ENCODE measurements at regions not wholly inside any gene's neighbourhood (a gene's known extent, or its start where the extent isn't known, plus 50 kb on each side); places are given as distances from the start of the nearest gene placed in this dataset.
"Not testable (repeated sequence)": the region's sequence is repeated elsewhere in the genome, so short reads cannot be mapped to it uniquely, and the experiment has no call there.

DNA sequence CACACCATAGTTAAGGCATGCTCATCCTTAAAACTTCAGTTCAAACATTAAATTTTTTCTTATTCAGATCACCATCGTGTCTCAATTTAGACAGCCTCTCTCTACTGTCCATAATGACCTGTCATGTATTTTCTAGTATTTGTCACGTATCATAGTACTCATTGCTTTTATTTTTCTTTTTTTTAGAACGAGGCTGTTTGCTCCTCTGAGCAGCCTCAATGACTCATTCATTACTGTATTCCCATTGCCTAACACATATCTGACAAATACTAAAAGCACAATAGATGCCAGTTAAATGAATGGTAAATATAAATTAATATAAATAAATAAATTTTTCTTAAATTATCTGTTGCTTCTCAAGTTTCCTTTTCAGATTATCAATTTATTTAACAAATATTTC, 245.5 kb downstream of the TUBA3C start:
- H3K27ac ChIP-seq (ENCODE audit: low read depth in 2 of 2, low read length in 2 of 2): no peak overlapping the region
- no peaks in the 10 kb centered on the region for H3K36me3 ChIP-seq (ENCODE audit: control insufficient read depth in 2 of 3, insufficient read depth in 3 of 3, low read length in 3 of 3)
- H3K4me1 ChIP-seq (ENCODE audit: control insufficient read depth in 2 of 3, insufficient read depth in 2 of 3, low read depth in 1 of 3, low read length in 3 of 3): no peaks in the 10 kb centered on the region
- H3K4me3 ChIP-seq (ENCODE audit: low read length in 3 of 3): no peak overlapping the region
- DNase-seq (no peak), FAIRE-seq (peak; percentile 83)
- TF ChIP-seq, protein P1, sequence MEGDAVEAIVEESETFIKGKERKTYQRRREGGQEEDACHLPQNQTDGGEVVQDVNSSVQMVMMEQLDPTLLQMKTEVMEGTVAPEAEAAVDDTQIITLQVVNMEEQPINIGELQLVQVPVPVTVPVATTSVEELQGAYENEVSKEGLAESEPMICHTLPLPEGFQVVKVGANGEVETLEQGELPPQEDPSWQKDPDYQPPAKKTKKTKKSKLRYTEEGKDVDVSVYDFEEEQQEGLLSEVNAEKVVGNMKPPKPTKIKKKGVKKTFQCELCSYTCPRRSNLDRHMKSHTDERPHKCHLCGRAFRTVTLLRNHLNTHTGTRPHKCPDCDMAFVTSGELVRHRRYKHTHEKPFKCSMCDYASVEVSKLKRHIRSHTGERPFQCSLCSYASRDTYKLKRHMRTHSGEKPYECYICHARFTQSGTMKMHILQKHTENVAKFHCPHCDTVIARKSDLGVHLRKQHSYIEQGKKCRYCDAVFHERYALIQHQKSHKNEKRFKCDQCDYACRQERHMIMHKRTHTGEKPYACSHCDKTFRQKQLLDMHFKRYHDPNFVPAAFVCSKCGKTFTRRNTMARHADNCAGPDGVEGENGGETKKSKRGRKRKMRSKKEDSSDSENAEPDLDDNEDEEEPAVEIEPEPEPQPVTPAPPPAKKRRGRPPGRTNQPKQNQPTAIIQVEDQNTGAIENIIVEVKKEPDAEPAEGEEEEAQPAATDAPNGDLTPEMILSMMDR (IDR thresholded peaks at IDR 0.05; ENCODE audit: borderline replicate concordance, extremely low read depth, insufficient read depth): no peak
- H3K9me3 ChIP-seq (ENCODE audit: control insufficient read depth in 2 of 3, insufficient read depth in 1 of 3, low read length in 3 of 3): no peaks in the 10 kb centered on the region
- no peaks in the 10 kb centered on the region for H3K27me3 ChIP-seq (ENCODE audit: control insufficient read depth, insufficient read depth, low read length)
- intact Hi-C loops (cut with DNase I): no loop called here
- no peak overlapping the region for H3K9ac ChIP-seq (ENCODE audit: low read length in 3 of 3)

DNA sequence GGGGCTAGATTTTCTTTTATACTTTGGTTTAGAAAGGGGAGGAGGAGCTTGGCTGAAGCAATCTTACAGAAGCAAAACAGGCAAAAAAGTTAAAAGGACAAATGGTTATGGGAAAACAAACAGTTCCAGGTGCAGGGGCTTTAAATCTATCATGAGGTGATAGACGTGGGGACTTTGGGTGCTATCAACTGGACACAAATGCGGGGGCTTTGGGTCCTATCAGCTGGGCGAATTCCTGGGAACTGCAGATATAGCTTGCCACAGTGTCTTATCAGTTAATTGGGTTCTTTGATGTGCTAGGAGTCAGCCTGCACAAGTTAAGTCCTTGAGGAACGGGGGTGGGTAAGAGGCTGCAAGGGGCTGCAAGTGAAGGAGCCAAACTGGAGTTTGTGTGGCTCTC, 260.6 kb downstream of the TUBA3C start:
- Histone ChIP-seq H3K9me3 (ENCODE audit: control insufficient read depth in 2 of 3, insufficient read depth in 1 of 3, low read length in 3 of 3) (no peaks in the 10 kb centered on the region), H3K27me3 (ENCODE audit: control insufficient read depth, insufficient read depth, low read length) (no peaks in the 10 kb centered on the region), H3K36me3 (ENCODE audit: control insufficient read depth in 2 of 3, insufficient read depth in 3 of 3, low read length in 3 of 3) (no peaks in the 10 kb centered on the region), H3K27ac (ENCODE audit: low read depth in 2 of 2, low read length in 2 of 2) (no peak overlapping the region), H3K4me3 (ENCODE audit: low read length in 3 of 3) (no peak overlapping the region), H3K4me1 (ENCODE audit: control insufficient read depth in 2 of 3, insufficient read depth in 2 of 3, low read depth in 1 of 3, low read length in 3 of 3) (no peaks in the 10 kb centered on the region), H3K9ac (ENCODE audit: low read length in 3 of 3) (no peak overlapping the region)
- FAIRE-seq (no peak), DNase-seq (no peak)
- intact Hi-C loops (cut with DNase I): no loop called here
- TF ChIP-seq, protein P1 (IDR thresholded peaks at IDR 0.05; ENCODE audit: borderline replicate concordance, extremely low read depth, insufficient read depth): no peak

DNA sequence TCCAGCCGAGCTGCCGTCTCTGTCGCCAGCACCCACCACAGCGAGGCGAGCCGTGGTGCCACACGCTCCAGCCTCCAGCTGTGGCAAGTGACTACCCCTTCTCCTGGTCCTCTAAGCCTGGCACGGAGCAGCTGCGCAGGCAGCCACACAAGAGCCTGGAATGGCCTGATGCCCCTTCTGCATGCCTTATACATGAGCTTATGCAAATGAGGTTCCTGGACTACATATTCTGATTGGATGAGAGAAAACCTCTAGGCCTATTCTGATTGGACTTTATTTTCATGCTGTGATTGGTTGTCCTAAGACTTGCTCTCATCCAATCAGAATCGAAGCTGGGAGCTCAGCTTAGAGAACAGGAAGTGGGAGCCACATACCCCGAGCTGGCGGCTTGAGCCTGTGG, 276.5 kb downstream of the TUBA3C start:
- not testable (repeated sequence) for FAIRE-seq, DNase-seq

DNA sequence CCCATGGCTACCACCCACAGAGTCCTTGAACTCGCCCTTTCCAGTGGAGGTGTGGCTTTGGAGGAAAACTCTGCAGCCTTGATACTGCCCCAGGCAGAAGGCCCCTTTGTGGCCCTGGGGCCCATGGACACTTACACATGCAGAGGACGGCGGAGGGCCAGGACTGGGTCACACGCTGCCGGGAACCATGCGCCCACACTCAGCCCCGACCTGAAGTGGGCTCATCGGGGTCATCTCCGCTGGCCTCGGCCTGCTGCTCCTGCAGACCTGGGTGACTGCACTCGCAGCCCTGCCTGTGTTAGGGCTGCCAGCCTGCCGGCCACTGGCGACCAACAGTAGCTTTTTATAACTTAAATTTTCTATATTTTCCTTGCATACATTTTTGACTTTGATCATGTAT, 286.2 kb downstream of the TUBA3C start:
- intact Hi-C loops (cut with DNase I); DNase-seq; H3K9ac ChIP-seq (ENCODE audit: low read length in 3 of 3); H3K27ac ChIP-seq (ENCODE audit: low read depth in 2 of 2, low read length in 2 of 2); H3K36me3 ChIP-seq (ENCODE audit: control insufficient read depth in 2 of 3, insufficient read depth in 3 of 3, low read length in 3 of 3); H3K9me3 ChIP-seq (ENCODE audit: control insufficient read depth in 2 of 3, insufficient read depth in 1 of 3, low read length in 3 of 3); FAIRE-seq; H3K4me3 ChIP-seq (ENCODE audit: low read length in 3 of 3); H3K27me3 ChIP-seq (ENCODE audit: control insufficient read depth, insufficient read depth, low read length); H3K4me1 ChIP-seq (ENCODE audit: control insufficient read depth in 2 of 3, insufficient read depth in 2 of 3, low read depth in 1 of 3, low read length in 3 of 3): not testable (repeated sequence)

More for the DNA sequence above, 276.5 kb downstream of the TUBA3C start:
- H3K27me3 ChIP-seq (ENCODE audit: control insufficient read depth, insufficient read depth, low read length); H3K27ac ChIP-seq (ENCODE audit: low read depth in 2 of 2, low read length in 2 of 2); H3K4me1 ChIP-seq (ENCODE audit: control insufficient read depth in 2 of 3, insufficient read depth in 2 of 3, low read depth in 1 of 3, low read length in 3 of 3); intact Hi-C loops (cut with DNase I); H3K4me3 ChIP-seq (ENCODE audit: low read length in 3 of 3); H3K9me3 ChIP-seq (ENCODE audit: control insufficient read depth in 2 of 3, insufficient read depth in 1 of 3, low read length in 3 of 3); H3K9ac ChIP-seq (ENCODE audit: low read length in 3 of 3); H3K36me3 ChIP-seq (ENCODE audit: control insufficient read depth in 2 of 3, insufficient read depth in 3 of 3, low read length in 3 of 3): not testable (repeated sequence)

DNA sequence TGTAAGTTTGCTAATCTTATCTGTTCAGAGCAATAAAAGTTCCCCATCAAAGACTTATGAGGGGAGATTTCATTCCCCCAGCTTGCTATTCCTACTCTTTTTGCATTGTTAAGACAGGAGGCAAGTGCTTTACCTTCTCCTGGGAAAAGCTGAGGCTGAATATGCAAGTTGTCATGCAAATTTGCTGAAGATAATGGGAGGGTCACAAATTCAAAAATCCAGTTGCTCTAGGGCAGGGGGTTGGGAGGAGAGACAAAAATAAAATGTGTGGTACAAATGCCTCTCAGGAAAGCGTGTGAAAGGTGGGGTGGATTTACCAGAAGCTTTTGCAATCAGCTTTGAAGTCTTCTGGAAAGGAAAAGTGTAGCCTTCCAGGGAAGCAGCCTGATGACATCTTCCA, 290.4 kb downstream of the TUBA3C start:
- H3K4me1 ChIP-seq (ENCODE audit: control insufficient read depth in 2 of 3, insufficient read depth in 2 of 3, low read depth in 1 of 3, low read length in 3 of 3); H3K4me3 ChIP-seq (ENCODE audit: low read length in 3 of 3); H3K27me3 ChIP-seq (ENCODE audit: control insufficient read depth, insufficient read depth, low read length); H3K36me3 ChIP-seq (ENCODE audit: control insufficient read depth in 2 of 3, insufficient read depth in 3 of 3, low read length in 3 of 3); intact Hi-C loops (cut with DNase I); H3K27ac ChIP-seq (ENCODE audit: low read depth in 2 of 2, low read length in 2 of 2); H3K9me3 ChIP-seq (ENCODE audit: control insufficient read depth in 2 of 3, insufficient read depth in 1 of 3, low read length in 3 of 3); H3K9ac ChIP-seq (ENCODE audit: low read length in 3 of 3); FAIRE-seq; DNase-seq: not testable (repeated sequence)

DNA sequence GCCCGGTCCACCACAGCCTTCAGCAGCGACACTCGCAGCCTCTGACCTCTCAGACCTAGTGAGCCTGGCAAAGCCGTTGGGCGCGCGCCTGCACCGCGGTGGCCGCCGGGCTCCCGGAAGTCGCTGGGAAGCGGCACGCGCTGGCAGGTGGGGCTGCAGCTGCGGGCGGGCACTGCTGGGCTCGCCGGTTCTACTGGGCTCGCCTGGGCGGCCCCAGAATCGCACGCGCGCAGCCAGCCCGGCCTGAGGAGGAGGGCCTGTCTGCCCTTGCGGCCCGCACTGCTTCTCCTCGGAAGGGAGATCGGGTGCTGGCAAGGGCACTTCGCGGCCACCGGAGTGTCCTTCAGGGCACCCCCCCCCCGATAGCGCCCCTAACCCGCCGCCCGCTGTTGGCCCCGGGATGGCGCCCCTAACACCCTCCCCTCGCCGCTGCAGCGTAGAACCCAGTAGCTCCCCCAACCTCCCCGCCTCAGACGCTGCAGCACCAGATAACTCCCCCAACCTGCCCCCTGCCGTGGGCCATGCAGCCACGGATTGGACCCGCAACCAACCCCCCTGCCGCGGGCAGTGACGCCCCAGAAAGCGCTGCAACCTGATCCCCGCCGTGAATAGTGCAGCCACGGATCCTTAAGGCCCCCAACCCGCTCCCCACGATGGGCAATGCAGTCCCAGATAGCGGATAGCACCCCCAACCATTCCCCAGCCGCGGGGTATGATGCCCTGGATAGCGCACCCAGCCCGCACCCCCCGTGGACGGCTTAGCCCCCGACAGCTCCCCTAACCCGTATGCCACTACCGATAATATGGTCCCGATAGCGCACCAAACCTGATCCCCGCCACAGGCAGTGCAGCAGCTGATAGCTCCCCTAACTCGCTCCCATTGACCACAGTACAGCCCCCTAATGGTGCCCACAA, 306.5 kb downstream of the TUBA3C start:
- H3K4me1 ChIP-seq (ENCODE audit: control insufficient read depth in 2 of 3, insufficient read depth in 2 of 3, low read depth in 1 of 3, low read length in 3 of 3); FAIRE-seq; DNase-seq; H3K4me3 ChIP-seq (ENCODE audit: low read length in 3 of 3); H3K27ac ChIP-seq (ENCODE audit: low read depth in 2 of 2, low read length in 2 of 2); intact Hi-C loops (cut with DNase I); H3K9me3 ChIP-seq (ENCODE audit: control insufficient read depth in 2 of 3, insufficient read depth in 1 of 3, low read length in 3 of 3); H3K9ac ChIP-seq (ENCODE audit: low read length in 3 of 3); H3K36me3 ChIP-seq (ENCODE audit: control insufficient read depth in 2 of 3, insufficient read depth in 3 of 3, low read length in 3 of 3); H3K27me3 ChIP-seq (ENCODE audit: control insufficient read depth, insufficient read depth, low read length): not testable (repeated sequence)

DNA sequence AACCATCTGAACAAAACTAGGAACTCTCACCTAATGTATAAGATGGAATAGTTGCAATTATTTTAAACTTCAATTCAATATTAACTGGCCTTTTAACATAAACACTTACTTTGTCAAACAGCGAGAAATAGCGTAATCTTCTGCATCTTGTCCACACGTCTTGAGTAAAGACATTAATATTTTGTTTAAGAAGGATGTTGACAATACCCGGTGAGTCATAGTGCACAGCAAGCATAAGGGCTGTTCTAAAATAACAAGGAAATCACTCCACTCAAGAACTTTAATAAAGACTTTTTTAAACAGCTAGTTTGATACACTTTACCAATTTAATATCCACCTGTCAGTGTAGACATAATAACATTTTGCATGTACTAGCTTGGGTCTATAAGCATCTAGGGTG, 311.1 kb downstream of the TUBA3C start:
- H3K9ac ChIP-seq (ENCODE audit: low read length in 3 of 3): not testable (repeated sequence)

More for the DNA sequence above, 311.1 kb downstream of the TUBA3C start:
- H3K9me3 ChIP-seq (ENCODE audit: control insufficient read depth in 2 of 3, insufficient read depth in 1 of 3, low read length in 3 of 3); H3K4me3 ChIP-seq (ENCODE audit: low read length in 3 of 3); DNase-seq; H3K27me3 ChIP-seq (ENCODE audit: control insufficient read depth, insufficient read depth, low read length); H3K36me3 ChIP-seq (ENCODE audit: control insufficient read depth in 2 of 3, insufficient read depth in 3 of 3, low read length in 3 of 3); FAIRE-seq; H3K4me1 ChIP-seq (ENCODE audit: control insufficient read depth in 2 of 3, insufficient read depth in 2 of 3, low read depth in 1 of 3, low read length in 3 of 3); intact Hi-C loops (cut with DNase I); H3K27ac ChIP-seq (ENCODE audit: low read depth in 2 of 2, low read length in 2 of 2): not testable (repeated sequence)
